Hematopoietic multipotent progenitor cell treated with erythropoietin and hydrocortisone succinate and interleukin-3 and kit ligand, for 4 days (in vitro differentiated cells): ENCODE measurements at regions not wholly inside any gene's neighbourhood (a gene's known extent, or its start where the extent isn't known, plus 50 kb on each side); places are given as distances from the start of the nearest gene placed in this dataset.

Experiments used
- DNase-seq: peaks from one replicate; pipeline ENCODE4 v3.0.0-alpha.2; 2015

- DNase-seq = no peak
These were observed 547.0 kb upstream of the COX7C start for GRCh38 chr5:86070719-86071118.

GRCh38 chr5:86074297-86074696 lies 543.4 kb upstream of the COX7C start:
- no peak for DNase-seq

GRCh38 chr5:86075139-86075538 lies 542.6 kb upstream of the COX7C start:
- DNase-seq = no peak

- no peak for DNase-seq
These were observed 522.6 kb upstream of the COX7C start for GRCh38 chr5:86095092-86095491.

- DNase-seq = no peak
These were observed 515.8 kb upstream of the COX7C start for GRCh38 chr5:86101966-86102365.

GRCh38 chr5:86108825-86109224 lies 508.9 kb upstream of the COX7C start:
- DNase-seq = no peak

- no peak for DNase-seq
These were observed 505.5 kb upstream of the COX7C start for GRCh38 chr5:86112249-86112648.

- no peak for DNase-seq
These were observed 502.6 kb upstream of the COX7C start for GRCh38 chr5:86115164-86115563.

GRCh38 chr5:86118542-86118941 lies 499.2 kb upstream of the COX7C start:
- peak; percentile 20 for DNase-seq

- DNase-seq = no peak
These were observed 493.4 kb upstream of the COX7C start for GRCh38 chr5:86124333-86124732.

- DNase-seq = no peak
These were observed 491.8 kb upstream of the COX7C start for GRCh38 chr5:86125731-86126601.

GRCh38 chr5:86127696-86128095 lies 490.0 kb upstream of the COX7C start:
- no peak for DNase-seq

- DNase-seq = no peak
These were observed 488.7 kb upstream of the COX7C start for GRCh38 chr5:86129009-86129408.

- DNase-seq = no peak
These were observed 480.4 kb upstream of the COX7C start for GRCh38 chr5:86137297-86137696.

- DNase-seq = no peak
These were observed 473.9 kb upstream of the COX7C start for GRCh38 chr5:86143837-86144236.

- DNase-seq = no peak
These were observed 464.7 kb upstream of the COX7C start for GRCh38 chr5:86152988-86153560.

GRCh38 chr5:86155796-86156195 lies 461.9 kb upstream of the COX7C start:
- DNase-seq = no peak

- no peak for DNase-seq
These were observed 447.5 kb upstream of the COX7C start for GRCh38 chr5:86170194-86170593.

GRCh38 chr5:86175224-86175623 lies 442.5 kb upstream of the COX7C start:
- DNase-seq = no peak

- DNase-seq = no peak
These were observed 418.5 kb upstream of the COX7C start for GRCh38 chr5:86199287-86199686.

GRCh38 chr5:86228147-86228546 lies 389.6 kb upstream of the COX7C start:
- DNase-seq = no peak

GRCh38 chr5:86232246-86232645 lies 385.5 kb upstream of the COX7C start:
- DNase-seq = no peak

- DNase-seq = no peak
These were observed 373.6 kb upstream of the COX7C start for GRCh38 chr5:86244153-86244552.

GRCh38 chr5:86257871-86258270 lies 359.9 kb upstream of the COX7C start:
- DNase-seq = no peak
